Heart left ventricle (tissue), 13 donors: ENCODE measurements at regions not wholly inside any gene's neighbourhood (a gene's known extent, or its start where the extent isn't known, plus 50 kb on each side); places are given as distances from the start of the nearest gene placed in this dataset.

ENCODE experiments used
- CTCF ChIP-seq, 12 donors: fragments of 200-600 bp; sonication (generic) in 4 of 12; IDR thresholded peaks; one replicate each; pipeline versions ENCODE4 v1.5.0 to v1.8.0; 2018 to 2022; ENCODE audit warnings: antibody characterized with exemption in 12 of 12, mild to moderate bottlenecking in 5 of 12
- POLR2A ChIP-seq, 2 donors: fragments of 450-650 bp; IDR thresholded peaks; one replicate each; pipeline ENCODE4 v1.6.1; 2017; ENCODE audit warnings: antibody characterized with exemption in 2 of 2, mild to moderate bottlenecking in 2 of 2, moderate library complexity in 2 of 2
- donor health status: ischemic (EF 13 %, LVEDD 7.1; RV severe dilation, severe dysfunction).
- donor health status: DM: no; HTN: yes; CAD: no.
- donor health status: DM: no; HTN: no; CAD: no.
- donor health status: ischemic (EF 25% LVEDD 6.9; RV normal size, moderate dysfunction).
- donor health status: ischemic (EF 25% LVEDD 5.7; RV mildly dilated, moderate dysfunction).
- donor health status: ischemic (EF 35%, LVEDD 5.7; RV mildly dilated, moderate dysfunction).
- donor health status: nonischemic (EF 11% LVEDD 7.7; RV severe dilation, severe dysfunction).
- donor health status: DM: yes; HTN: yes; CAD: no.
- donor health status: PGD.
- donor health status: ischemic (EF 29% LVEDD 5.4; RV normal size, mild dysfunction).
- donor health status: nonischemic (EF 23%, LVEDD 6.1; RV moderate dilation, normal function).

GRCh38 chr6:148154668-148155067 is 188.0 kb upstream of the SASH1 start:
- TF ChIP-seq POLR2A (IDR thresholded peaks at IDR 0.05) (no peak), CTCF (IDR thresholded peaks at IDR 0.05) (no peak)
